Astrocyte of the hippocampus (primary cell): ENCODE measurements at regions not wholly inside any gene's neighbourhood (a gene's known extent, or its start where the extent isn't known, plus 50 kb on each side); places are given as distances from the start of the nearest gene placed in this dataset.

ENCODE experiments used
- DNase-seq: peaks from one replicate; pipeline ENCODE4 v3.0.0; 2011; ENCODE audit warnings: low read depth, low spot score

GRCh38 chr2:19038071-19039015, 320.1 kb downstream of the OSR1 start:
- peak; percentile 67 for DNase-seq

GRCh38 chr2:19036091-19036490, 322.3 kb downstream of the OSR1 start:
- DNase-seq = no peak

- no peak for DNase-seq
Measured at GRCh38 chr2:19035238-19035637, 323.2 kb downstream of the OSR1 start.

GRCh38 chr2:19033240-19033639, 325.2 kb downstream of the OSR1 start:
- DNase-seq = no peak

GRCh38 chr2:19031642-19032041, 326.8 kb downstream of the OSR1 start:
- DNase-seq = no peak

- DNase-seq = no peak
Measured at GRCh38 chr2:19029655-19030054, 328.8 kb downstream of the OSR1 start.

- no peak for DNase-seq
Measured at GRCh38 chr2:19028587-19029375, 329.6 kb downstream of the OSR1 start.

- no peak for DNase-seq
Measured at GRCh38 chr2:19027626-19028025, 330.8 kb downstream of the OSR1 start.

GRCh38 chr2:19026261-19026660, 332.2 kb downstream of the OSR1 start:
- DNase-seq = no peak

GRCh38 chr2:19022334-19022733, 336.1 kb downstream of the OSR1 start:
- no peak for DNase-seq

GRCh38 chr2:19021721-19022120, 336.7 kb downstream of the OSR1 start:
- peak; percentile 23 for DNase-seq

- peak; percentile 82 for DNase-seq
Measured at GRCh38 chr2:19021100-19021476, 337.3 kb downstream of the OSR1 start.

GRCh38 chr2:19020144-19021099, 338.0 kb downstream of the OSR1 start:
- no peak for DNase-seq

GRCh38 chr2:19009510-19009909, 348.9 kb downstream of the OSR1 start:
- DNase-seq = no peak

GRCh38 chr2:19003554-19003953, 354.9 kb downstream of the OSR1 start:
- DNase-seq = no peak

GRCh38 chr2:19000776-19001175, 357.6 kb downstream of the OSR1 start:
- no peak for DNase-seq

GRCh38 chr2:18999198-18999597, 359.2 kb downstream of the OSR1 start:
- DNase-seq = no peak

- DNase-seq = no peak
Measured at GRCh38 chr2:18998491-18998890, 359.9 kb downstream of the OSR1 start.

GRCh38 chr2:18993756-18994338, 364.6 kb downstream of the OSR1 start:
- no peak for DNase-seq

- peak; percentile 85 for DNase-seq
Measured at GRCh38 chr2:18991177-18992168, 366.9 kb downstream of the OSR1 start.
